SH-SY5Y (cell line): ENCODE measurements at regions not wholly inside any gene's neighbourhood (a gene's known extent, or its start where the extent isn't known, plus 50 kb on each side); places are given as distances from the start of the nearest gene placed in this dataset.

Experiments
- GATA2 ChIP-seq: IDR thresholded peaks from 2 replicates; pipeline ENCODE4 v1.6.1; 2011; ENCODE audit warnings: mild to moderate bottlenecking, low read depth, low read length
- GATA3 ChIP-seq: IDR thresholded peaks from 2 replicates; pipeline ENCODE4 v1.6.1; 2011; ENCODE audit warnings: low read depth, mild to moderate bottlenecking, low read length, moderate library complexity

- TF ChIP-seq GATA2: no peak
- TF ChIP-seq GATA3: no peak
Observed at GRCh38 chr6:165777680-165778079, 114.6 kb upstream of the PDE10A start.
